ENCODE measurements at regions not wholly inside any gene's neighbourhood (a gene's known extent, or its start where the extent isn't known, plus 50 kb on each side); places are given as distances from the start of the nearest gene placed in this dataset.

GRCh38 chr2:139737659-139738058 is 957.5 kb upstream of the NXPH2 start:
- Histone ChIP-seq H3K4me2 (replicated peaks; ENCODE audit: low read depth, low read length, poor library complexity, severe bottlenecking) (no peak overlapping the region), H3K9ac (ENCODE audit: low read length) (no peak overlapping the region), H3K4me1 (ENCODE audit: control insufficient read depth in 2 of 2, insufficient read depth in 2 of 2, low read length in 2 of 2) (no peaks in the 10 kb centered on the region), H3K36me3 (replicated peaks in 1 of 2; ENCODE audit: control extremely low read depth in 1 of 2, control insufficient read depth in 1 of 2, extremely low read depth in 1 of 2, insufficient read depth in 2 of 2, low read length in 1 of 2) (no peaks in the 10 kb centered on the region), H3K27ac (ENCODE audit: low read length in 2 of 2) (no peak overlapping the region), H3K4me3 (ENCODE audit: control extremely low read depth in 1 of 5, extremely low read depth in 1 of 5, insufficient read depth in 1 of 5, low read depth in 2 of 5, low read length in 4 of 5) (no peak overlapping the region), H3K9me3 (ENCODE audit: control extremely low read depth in 1 of 3, control insufficient read depth in 2 of 3, insufficient read depth in 1 of 3, low read length in 2 of 3) (no peaks in the 10 kb centered on the region), H4K20me1 (ENCODE audit: control insufficient read depth, insufficient read depth, low read length, poor library complexity, severe bottlenecking) (no peaks in the 10 kb centered on the region), H2AFZ (ENCODE audit: insufficient read depth, low read depth, low read length, poor library complexity, severe bottlenecking) (no peak overlapping the region), H3K27me3 (replicated peaks in 1 of 4; ENCODE audit: control extremely low read depth in 1 of 4, control insufficient read depth in 3 of 4, insufficient read depth in 4 of 4, low read length in 3 of 4) (no peaks in the 10 kb centered on the region), H3K79me2 (ENCODE audit: control insufficient read depth, insufficient read depth, low read length) (no peaks in the 10 kb centered on the region)
- Mint-ChIP-seq H3K4me3 (no peak overlapping the region), H3K27me3 (no peaks in the 10 kb centered on the region), H3K4me1 (no peaks in the 10 kb centered on the region), H3K27ac (no peak overlapping the region), H3K9me3 (ENCODE audit: insufficient read depth) (no peaks in the 10 kb centered on the region)
- no peak for TF ChIP-seq EZH2 (IDR thresholded peaks at IDR 0.05; ENCODE audit: borderline replicate concordance, insufficient read depth, low read depth, low read length, poor library complexity, severe bottlenecking)
- TF ChIP-seq CTCF (IDR thresholded peaks at IDR 0.05), result no peak
- ChIA-PET POLR2A (no interaction called here), CTCF (no interaction called here)
- DNase-seq (no peak), ATAC-seq (ENCODE audit: low read depth) (no peak)
- intact Hi-C loops (cut with micrococcal nuclease), result no loop called here
- no CpG with 5 or more reads among the region's 2 CpGs for WGBS (ENCODE audit: insufficient coverage)

DNA sequence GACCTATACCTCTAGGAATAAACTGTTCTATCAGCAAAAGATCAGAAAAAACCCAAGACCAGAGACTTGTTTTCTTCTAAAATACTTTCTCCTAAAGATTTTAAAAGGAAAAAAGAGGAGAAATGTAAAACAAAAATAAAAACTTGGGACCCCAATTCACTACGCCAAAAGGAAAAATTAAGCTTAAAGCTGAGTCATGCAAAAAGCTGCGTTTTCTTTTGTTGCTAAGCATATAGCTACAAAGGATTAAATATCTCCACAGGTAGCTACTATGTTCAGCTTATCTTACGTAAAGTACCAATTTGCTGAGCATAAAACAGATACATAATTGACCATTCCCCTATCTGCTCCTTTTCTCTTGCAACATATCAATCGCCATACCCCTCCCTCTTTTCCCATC is 950.0 kb upstream of the NXPH2 start:
- no peaks in the 10 kb centered on the region for H4K20me1 ChIP-seq (ENCODE audit: control insufficient read depth, insufficient read depth, low read length, poor library complexity, severe bottlenecking)
- Mint-ChIP-seq H3K9me3 (ENCODE audit: insufficient read depth) (no peaks in the 10 kb centered on the region), H3K4me3 (no peak overlapping the region), H3K27ac (no peak overlapping the region), H3K4me1 (no peaks in the 10 kb centered on the region), H3K27me3 (no peaks in the 10 kb centered on the region)
- intact Hi-C loops (cut with micrococcal nuclease), result no loop called here
- TF ChIP-seq CTCF (IDR thresholded peaks at IDR 0.05) (no peak), EZH2 (IDR thresholded peaks at IDR 0.05; ENCODE audit: borderline replicate concordance, insufficient read depth, low read depth, low read length, poor library complexity, severe bottlenecking) (no peak)
- no peaks in the 10 kb centered on the region for H3K9me3 ChIP-seq (ENCODE audit: control extremely low read depth in 1 of 3, control insufficient read depth in 2 of 3, insufficient read depth in 1 of 3, low read length in 2 of 3)
- ATAC-seq (ENCODE audit: low read depth) (no peak), DNase-seq (no peak)
- H2AFZ ChIP-seq (ENCODE audit: insufficient read depth, low read depth, low read length, poor library complexity, severe bottlenecking), result no peak overlapping the region
- no peak overlapping the region for H3K4me2 ChIP-seq (replicated peaks; ENCODE audit: low read depth, low read length, poor library complexity, severe bottlenecking)
- H3K36me3 ChIP-seq (replicated peaks in 1 of 2; ENCODE audit: control extremely low read depth in 1 of 2, control insufficient read depth in 1 of 2, extremely low read depth in 1 of 2, insufficient read depth in 2 of 2, low read length in 1 of 2), result no peaks in the 10 kb centered on the region
- no peak overlapping the region for H3K27ac ChIP-seq (ENCODE audit: low read length in 2 of 2)
- H3K4me3 ChIP-seq (ENCODE audit: control extremely low read depth in 1 of 5, extremely low read depth in 1 of 5, insufficient read depth in 1 of 5, low read depth in 2 of 5, low read length in 4 of 5), result no peak overlapping the region
- POLR2A ChIA-PET, result no interaction called here
- H3K9ac ChIP-seq (ENCODE audit: low read length), result no peak overlapping the region
- CTCF ChIA-PET, result no interaction called here
- WGBS (ENCODE audit: insufficient coverage), result 84% methylated on average over 4 of the region's 4 CpGs
- no peaks in the 10 kb centered on the region for H3K79me2 ChIP-seq (ENCODE audit: control insufficient read depth, insufficient read depth, low read length)
- no peaks in the 10 kb centered on the region for H3K4me1 ChIP-seq (ENCODE audit: control insufficient read depth in 2 of 2, insufficient read depth in 2 of 2, low read length in 2 of 2)
- H3K27me3 ChIP-seq (replicated peaks in 1 of 4; ENCODE audit: control extremely low read depth in 1 of 4, control insufficient read depth in 3 of 4, insufficient read depth in 4 of 4, low read length in 3 of 4), result no peaks in the 10 kb centered on the region

Measured in B cell (primary cell).